GM20000 (cell line): ENCODE measurements at regions not wholly inside any gene's neighbourhood (a gene's known extent, or its start where the extent isn't known, plus 50 kb on each side); places are given as distances from the start of the nearest gene placed in this dataset.

ENCODE experiments used
- DNase-seq: peaks from one replicate; pipeline ENCODE4 v3.0.0; 2012; ENCODE audit warnings: low spot score
- TF ChIP-seq, protein P1 (sequence below): IDR thresholded peaks from 2 replicates; pipeline ENCODE4 v1.5.1; 2012; ENCODE audit warnings: mild to moderate bottlenecking, control low read depth; ENCODE audit errors: extremely low read depth, missing control alignments

DNA sequence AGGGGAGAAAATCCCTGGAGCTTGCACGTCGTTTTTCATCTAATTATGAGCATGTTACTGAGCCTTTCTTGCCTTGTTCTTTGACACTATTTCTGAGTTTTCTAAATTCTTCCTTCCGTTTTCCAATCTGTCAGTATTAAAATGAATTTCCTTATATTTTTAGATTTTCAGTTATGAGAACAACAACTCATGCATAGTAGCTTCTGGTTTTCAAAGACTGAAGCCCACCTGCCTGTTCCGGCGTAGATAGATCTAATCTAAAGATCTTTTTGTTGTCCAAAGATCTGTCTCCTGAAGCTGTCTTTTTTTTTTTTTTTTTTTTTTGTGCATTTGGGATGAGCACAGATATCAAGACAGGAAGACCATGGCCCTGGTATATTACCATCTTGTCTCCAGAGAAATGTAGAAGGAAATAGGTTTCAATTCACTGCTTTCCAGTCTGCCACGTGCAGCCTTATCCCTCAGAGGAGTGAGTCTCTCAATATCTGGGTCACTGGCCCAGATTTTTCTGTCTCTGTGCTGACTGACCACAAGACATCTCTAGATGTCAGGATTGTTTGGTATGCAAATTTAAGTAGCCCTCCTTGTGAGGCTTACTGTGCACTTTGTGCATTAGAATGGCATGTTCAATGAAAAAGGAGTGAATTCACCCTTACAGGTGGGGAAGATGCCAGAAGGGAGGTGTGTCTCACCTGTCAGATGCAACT lies 222.3 kb upstream of the TMC3 start:
- TF ChIP-seq, protein P1, sequence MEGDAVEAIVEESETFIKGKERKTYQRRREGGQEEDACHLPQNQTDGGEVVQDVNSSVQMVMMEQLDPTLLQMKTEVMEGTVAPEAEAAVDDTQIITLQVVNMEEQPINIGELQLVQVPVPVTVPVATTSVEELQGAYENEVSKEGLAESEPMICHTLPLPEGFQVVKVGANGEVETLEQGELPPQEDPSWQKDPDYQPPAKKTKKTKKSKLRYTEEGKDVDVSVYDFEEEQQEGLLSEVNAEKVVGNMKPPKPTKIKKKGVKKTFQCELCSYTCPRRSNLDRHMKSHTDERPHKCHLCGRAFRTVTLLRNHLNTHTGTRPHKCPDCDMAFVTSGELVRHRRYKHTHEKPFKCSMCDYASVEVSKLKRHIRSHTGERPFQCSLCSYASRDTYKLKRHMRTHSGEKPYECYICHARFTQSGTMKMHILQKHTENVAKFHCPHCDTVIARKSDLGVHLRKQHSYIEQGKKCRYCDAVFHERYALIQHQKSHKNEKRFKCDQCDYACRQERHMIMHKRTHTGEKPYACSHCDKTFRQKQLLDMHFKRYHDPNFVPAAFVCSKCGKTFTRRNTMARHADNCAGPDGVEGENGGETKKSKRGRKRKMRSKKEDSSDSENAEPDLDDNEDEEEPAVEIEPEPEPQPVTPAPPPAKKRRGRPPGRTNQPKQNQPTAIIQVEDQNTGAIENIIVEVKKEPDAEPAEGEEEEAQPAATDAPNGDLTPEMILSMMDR = no peak
- no peak for DNase-seq

DNA sequence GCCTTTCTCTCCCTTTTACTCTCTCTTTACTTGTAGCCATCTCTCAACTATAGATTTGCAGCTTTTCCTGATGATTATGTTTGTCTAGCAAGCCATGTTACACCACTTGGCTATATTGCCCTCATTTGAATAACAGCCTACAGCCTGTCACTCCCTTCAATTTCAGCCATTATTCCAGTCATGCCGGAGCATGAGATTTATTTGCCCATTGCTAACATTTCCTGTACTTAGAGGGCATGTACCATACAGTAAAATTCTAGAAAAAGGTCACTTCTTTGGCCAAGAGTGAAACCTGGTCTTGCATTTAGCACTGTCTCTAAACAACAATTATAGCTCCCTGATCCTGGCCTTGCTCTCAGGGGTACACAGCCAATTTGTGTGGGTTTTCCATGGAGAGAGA lies 221.7 kb upstream of the TMC3 start:
- DNase-seq = no peak
- TF ChIP-seq, protein P1 = no peak

DNA sequence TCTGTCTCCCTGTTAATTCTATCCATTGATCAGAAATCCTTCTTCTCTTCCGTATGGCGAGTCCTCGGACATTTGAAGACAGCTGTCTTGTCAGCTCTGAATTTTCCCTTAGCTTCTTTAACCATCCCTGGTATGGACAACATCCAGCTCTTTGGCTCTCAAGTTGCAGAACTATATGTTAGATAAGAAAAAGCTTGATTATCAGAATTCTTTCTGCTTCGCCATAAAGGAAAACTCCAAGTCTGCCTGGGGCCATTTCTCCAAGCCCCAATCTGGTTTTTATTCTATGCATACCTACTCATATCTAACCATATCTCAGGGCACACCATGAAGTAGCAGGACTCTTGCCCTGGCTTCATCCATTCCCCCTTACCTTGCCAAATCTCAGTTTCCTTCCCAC lies 215.7 kb upstream of the TMC3 start:
- TF ChIP-seq, protein P1 = no peak
- DNase-seq = no peak

DNA sequence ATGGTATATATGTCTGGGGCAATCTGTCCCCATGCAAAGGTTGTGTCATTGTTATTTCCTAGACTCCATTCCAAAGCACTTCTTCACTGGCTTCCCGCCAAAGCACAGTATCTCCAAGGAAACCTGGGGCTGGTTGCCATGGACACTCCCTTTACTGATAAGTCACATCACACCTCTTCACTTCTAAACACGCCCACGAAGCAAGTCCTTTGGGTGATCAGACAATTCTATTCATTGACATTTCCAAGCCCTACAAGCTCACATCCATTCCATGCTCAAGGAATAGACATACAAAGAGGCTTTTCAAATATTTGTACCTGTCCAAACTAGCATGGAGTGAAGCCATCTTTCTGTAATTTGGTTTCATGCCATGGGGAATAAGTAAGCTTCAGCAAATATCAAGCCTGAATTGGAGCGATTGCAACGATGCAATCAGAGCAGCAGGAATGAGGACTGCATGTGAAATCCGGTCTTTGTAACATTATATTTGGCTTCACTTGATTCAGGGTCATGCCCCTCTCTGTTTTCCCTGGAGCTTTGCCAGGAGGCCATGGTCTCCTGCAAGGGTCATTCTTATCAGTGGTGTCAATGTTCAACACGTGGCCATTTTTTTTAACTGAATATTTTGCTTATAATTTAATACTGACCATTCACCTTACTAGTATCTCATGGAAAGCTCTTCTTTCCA lies 201.6 kb upstream of the TMC3 start:
- DNase-seq = no peak
- TF ChIP-seq, protein P1 = no peak

DNA sequence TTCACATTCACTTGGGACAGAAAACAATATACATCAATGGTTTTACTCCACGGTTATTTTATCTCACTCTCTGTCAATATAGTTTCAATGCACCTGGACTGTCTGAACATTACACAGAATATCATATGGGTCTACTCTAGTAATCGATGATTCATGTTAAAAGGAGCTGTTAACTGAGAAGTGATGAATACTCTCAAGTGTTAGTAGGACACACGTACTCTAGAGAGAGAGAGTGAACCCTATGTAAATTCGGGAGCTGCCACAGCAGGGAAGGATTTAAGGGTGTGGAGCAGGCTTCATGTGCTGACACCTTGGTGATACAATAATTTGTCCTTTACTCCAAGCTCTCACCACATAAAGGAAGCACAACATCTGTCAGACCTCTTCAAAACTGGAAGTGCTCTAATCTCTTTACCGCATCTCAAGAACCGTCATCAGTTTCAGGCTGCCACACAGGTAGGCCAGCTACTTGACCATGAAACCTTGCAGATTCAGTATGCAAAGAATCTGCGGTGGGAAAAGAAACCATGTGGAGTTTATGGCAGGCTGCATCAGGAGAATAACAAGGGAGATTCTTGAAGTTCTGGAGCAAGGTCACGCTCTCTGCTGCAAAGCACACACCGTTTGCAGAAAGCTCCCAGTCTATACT lies 199.2 kb upstream of the TMC3 start:
- TF ChIP-seq, protein P1 = no peak
- DNase-seq = no peak

DNA sequence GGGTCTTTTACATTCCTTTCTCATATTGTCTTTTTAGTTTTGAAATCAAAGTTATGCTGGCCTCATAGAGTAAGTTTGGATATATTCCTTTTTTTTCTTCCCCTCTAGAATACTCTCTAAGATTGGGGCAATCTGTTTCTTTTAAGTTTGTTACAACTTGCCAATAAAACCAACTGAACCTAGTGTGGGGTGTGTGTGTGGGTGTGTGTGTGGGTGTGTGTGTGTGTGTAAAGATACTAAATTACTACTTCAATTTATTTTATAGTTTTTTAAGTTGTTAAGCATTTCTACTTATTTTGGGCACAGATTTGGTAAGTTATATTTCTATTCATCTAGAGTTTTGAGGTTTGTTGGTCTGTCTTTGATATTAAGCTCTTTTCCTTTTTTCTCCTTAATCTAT lies 198.2 kb upstream of the TMC3 start:
- DNase-seq = no peak
- TF ChIP-seq, protein P1 = no peak
